Neural crest cell (in vitro differentiated cells): ENCODE measurements at regions not wholly inside any gene's neighbourhood (a gene's known extent, or its start where the extent isn't known, plus 50 kb on each side); places are given as distances from the start of the nearest gene placed in this dataset.

Experiments
- DNase-seq: peaks from one replicate; pipeline ENCODE4 v3.0.0; 2021; ENCODE audit warnings: low read depth, mixed read lengths, low spot score
- H3K27ac Mint-ChIP-seq: one replicate; pipeline ENCODE4 v1.8.0; 2021; ENCODE audit warnings: mild to moderate bottlenecking, mixed read lengths; ENCODE audit not compliant: unreplicated experiment
- H3K27me3 Mint-ChIP-seq: 2 replicates; pipeline ENCODE4 v1.8.0; 2021; ENCODE audit warnings: low read depth, mild to moderate bottlenecking, mixed read lengths
- H3K36me3 Mint-ChIP-seq: 2 replicates; pipeline ENCODE4 v1.8.0; 2021; ENCODE audit warnings: low read depth, mild to moderate bottlenecking, mixed read lengths
- H3K4me1 Mint-ChIP-seq: 2 replicates; pipeline ENCODE4 v1.8.0; 2021; ENCODE audit warnings: mixed read lengths
- H3K4me3 Mint-ChIP-seq: one replicate; pipeline ENCODE4 v1.8.0; 2021; ENCODE audit warnings: mild to moderate bottlenecking, mixed read lengths
- H3K9me3 Mint-ChIP-seq: 2 replicates; pipeline ENCODE4 v1.8.0; 2021; ENCODE audit warnings: mixed read lengths
- CTCF ChIP-seq: fragments of 200-600 bp; sonication (generic); conservative IDR thresholded peaks from 2 replicates; pipeline ENCODE4 v1.5.0; 2021; ENCODE audit warnings: antibody characterized with exemption, mild to moderate bottlenecking

GRCh38 chr5:123720339-123720738 is 208.4 kb downstream of the CSNK1G3 start:
- no peak for DNase-seq
- Mint-ChIP-seq H3K36me3 (no peaks in the 10 kb centered on the region), H3K9me3 (peaks cover 5% of the 10 kb centered on the region), H3K4me1 (no peaks in the 10 kb centered on the region), H3K27ac (no peak overlapping the region), H3K4me3 (no peak overlapping the region), H3K27me3 (no peaks in the 10 kb centered on the region)
- no peak for TF ChIP-seq CTCF

GRCh38 chr5:123719004-123719403 is 207.0 kb downstream of the CSNK1G3 start:
- Mint-ChIP-seq H3K27me3 (no peaks in the 10 kb centered on the region), H3K36me3 (no peaks in the 10 kb centered on the region), H3K4me1 (no peaks in the 10 kb centered on the region), H3K9me3 (peaks cover 5% of the 10 kb centered on the region), H3K4me3 (no peak overlapping the region), H3K27ac (no peak overlapping the region)
- no peak for TF ChIP-seq CTCF
- no peak for DNase-seq

GRCh38 chr5:123718238-123718637 is 206.3 kb downstream of the CSNK1G3 start:
- no peak overlapping the region for H3K27ac Mint-ChIP-seq
- H3K27me3 Mint-ChIP-seq: no peaks in the 10 kb centered on the region
- H3K9me3 Mint-ChIP-seq: peaks cover 9% of the 10 kb centered on the region
- H3K4me1 Mint-ChIP-seq: no peaks in the 10 kb centered on the region
- peaks cover 5% of the 10 kb centered on the region for H3K36me3 Mint-ChIP-seq
- DNase-seq: no peak
- no peak for TF ChIP-seq CTCF
- no peak overlapping the region for H3K4me3 Mint-ChIP-seq

DNA sequence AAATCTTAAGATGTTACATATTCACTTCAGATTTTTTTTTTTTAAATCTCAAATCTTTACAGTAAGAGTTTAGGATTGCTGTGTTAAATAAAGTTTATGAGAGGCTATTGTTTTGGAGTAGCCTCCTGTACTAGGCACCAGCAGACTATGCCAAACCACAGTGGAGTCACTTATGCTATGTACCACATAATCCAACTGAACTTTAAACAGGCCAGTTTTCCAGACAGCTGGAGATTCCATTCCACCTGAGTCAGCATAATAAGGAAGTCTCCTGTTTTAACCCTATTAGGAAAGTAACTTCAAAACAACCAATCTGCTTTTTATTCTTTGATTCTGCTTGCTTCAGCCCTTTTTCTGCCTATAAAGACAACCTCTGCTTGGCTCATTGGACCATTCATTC is 205.2 kb downstream of the CSNK1G3 start:
- H3K4me1 Mint-ChIP-seq: no peaks in the 10 kb centered on the region
- no peaks in the 10 kb centered on the region for H3K27me3 Mint-ChIP-seq
- peaks cover 6% of the 10 kb centered on the region for H3K36me3 Mint-ChIP-seq
- TF ChIP-seq CTCF: no peak
- H3K9me3 Mint-ChIP-seq: peaks cover 16% of the 10 kb centered on the region
- no peak for DNase-seq
- no peak overlapping the region for H3K27ac Mint-ChIP-seq
- H3K4me3 Mint-ChIP-seq: no peak overlapping the region

DNA sequence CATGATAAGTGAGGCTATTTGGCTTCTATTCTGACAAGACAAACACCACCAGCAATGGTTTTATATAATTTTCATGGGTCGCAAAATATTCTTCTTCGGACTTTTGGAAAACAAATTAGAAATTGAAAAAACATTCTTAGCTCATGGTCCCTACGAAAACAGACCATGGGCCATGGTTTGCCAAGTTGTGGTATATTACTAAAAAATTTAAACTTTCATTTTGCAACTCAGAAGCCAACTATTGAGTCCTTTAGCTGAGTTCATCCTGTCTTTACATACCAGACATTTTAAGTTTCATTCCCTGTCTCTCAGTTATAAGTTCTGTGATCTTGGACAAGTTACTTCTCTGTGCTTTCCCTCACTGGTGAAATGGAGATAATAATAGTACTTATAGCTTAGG is 198.1 kb downstream of the CSNK1G3 start:
- DNase-seq: no peak
- Mint-ChIP-seq H3K9me3 (peaks cover 22% of the 10 kb centered on the region), H3K27ac (no peak overlapping the region), H3K36me3 (peaks cover 13% of the 10 kb centered on the region), H3K4me3 (no peak overlapping the region), H3K27me3 (no peaks in the 10 kb centered on the region), H3K4me1 (peaks cover 12% of the 10 kb centered on the region)
- no peak for TF ChIP-seq CTCF

DNA sequence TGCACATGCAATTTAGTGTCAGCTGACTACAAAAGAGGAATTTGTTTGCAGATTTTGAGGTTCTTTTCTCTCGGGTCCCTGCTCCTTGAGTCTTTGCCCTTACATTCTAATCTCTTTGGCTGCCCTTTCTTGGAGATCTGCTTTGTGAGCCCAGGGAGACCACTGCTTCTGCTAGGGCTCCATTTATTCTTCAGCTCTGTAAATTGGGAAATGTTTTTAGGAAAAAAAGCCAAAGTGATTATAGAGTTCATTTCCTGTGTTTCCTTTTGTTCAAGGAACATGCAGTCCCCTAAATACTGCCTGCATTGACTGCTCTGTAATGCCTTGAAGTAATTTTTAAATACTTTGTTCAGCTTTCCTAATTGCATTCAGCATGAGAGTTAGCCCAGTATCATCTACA is 197.4 kb downstream of the CSNK1G3 start:
- peaks cover 12% of the 10 kb centered on the region for H3K4me1 Mint-ChIP-seq
- H3K4me3 Mint-ChIP-seq: no peak overlapping the region
- DNase-seq: no peak
- H3K36me3 Mint-ChIP-seq: peaks cover 13% of the 10 kb centered on the region
- no peaks in the 10 kb centered on the region for H3K27me3 Mint-ChIP-seq
- peak overlapping the region; percentile 57 for H3K27ac Mint-ChIP-seq
- peaks cover 22% of the 10 kb centered on the region for H3K9me3 Mint-ChIP-seq
- no peak for TF ChIP-seq CTCF
